Mucosa of rectum (tissue), 2 donors: ENCODE measurements at regions not wholly inside any gene's neighbourhood (a gene's known extent, or its start where the extent isn't known, plus 50 kb on each side); places are given as distances from the start of the nearest gene placed in this dataset.
"Not testable (repeated sequence)": the region's sequence is repeated elsewhere in the genome, so short reads cannot be mapped to it uniquely, and the experiment has no call there.

Source experiments
- H3K27ac ChIP-seq, 2 donors: one replicate each; pipeline ENCODE4 v1.7.0; 2013; ENCODE audit warnings: inconsistent platforms in 2 of 2, low read depth in 2 of 2, low read length in 2 of 2
- H3K27me3 ChIP-seq, 2 donors: one replicate each; pipeline ENCODE4 v1.7.0; 2013; ENCODE audit warnings: low read length in 2 of 2; ENCODE audit not compliant: control insufficient read depth in 2 of 2, insufficient read depth in 2 of 2
- H3K36me3 ChIP-seq, 2 donors: one replicate each; pipeline ENCODE4 v1.7.0; 2013; ENCODE audit warnings: low read length in 2 of 2; ENCODE audit not compliant: control insufficient read depth in 2 of 2, insufficient read depth in 2 of 2
- H3K4me1 ChIP-seq, 2 donors: one replicate each; pipeline ENCODE4 v1.7.0; 2013; ENCODE audit warnings: low read length in 2 of 2, mild to moderate bottlenecking in 1 of 2; ENCODE audit not compliant: control insufficient read depth in 2 of 2, insufficient read depth in 2 of 2
- H3K4me3 ChIP-seq, 2 donors: one replicate each; pipeline ENCODE4 v1.7.0; 2013; ENCODE audit warnings: low read length in 2 of 2
- H3K9ac ChIP-seq, 2 donors: one replicate each; pipeline ENCODE4 v1.7.0; 2013; ENCODE audit warnings: low read length in 2 of 2, low read depth in 1 of 2, mild to moderate bottlenecking in 1 of 2
- H3K9me3 ChIP-seq, 2 donors: one replicate each; pipeline ENCODE4 v1.7.0; 2013; ENCODE audit warnings: low read length in 2 of 2; ENCODE audit not compliant: control insufficient read depth in 2 of 2
- donor health status: healthy.
- donor health status: Normal muscosa, but diverticular disease.

- no peak overlapping the region for H3K9ac ChIP-seq
Observed at GRCh38 chr5:58312299-58312698, 147.6 kb downstream of the PLK2 start.

GRCh38 chr5:58311526-58311925 is 148.4 kb downstream of the PLK2 start:
- Histone ChIP-seq H3K27ac (no peak overlapping the region), H3K4me3 (no peak overlapping the region), H3K4me1 (no peaks in the 10 kb centered on the region), H3K27me3 (no peaks in the 10 kb centered on the region), H3K36me3 (no peaks in the 10 kb centered on the region), H3K9ac (no peak overlapping the region), H3K9me3 (no peaks in the 10 kb centered on the region)

More at GRCh38 chr5:58312299-58312698, 147.6 kb downstream of the PLK2 start:
- no peaks in the 10 kb centered on the region for H3K36me3 ChIP-seq
- no peaks in the 10 kb centered on the region for H3K27me3 ChIP-seq
- no peak overlapping the region for H3K4me3 ChIP-seq
- no peaks in the 10 kb centered on the region for H3K9me3 ChIP-seq
- H3K4me1 ChIP-seq = no peaks in the 10 kb centered on the region
- H3K27ac ChIP-seq = no peak overlapping the region

GRCh38 chr5:58308384-58308783 is 151.5 kb downstream of the PLK2 start:
- H3K27me3 ChIP-seq, H3K4me3 ChIP-seq, H3K4me1 ChIP-seq, H3K27ac ChIP-seq, H3K36me3 ChIP-seq, H3K9ac ChIP-seq, H3K9me3 ChIP-seq: not testable (repeated sequence)

- no peak overlapping the region for H3K9ac ChIP-seq
- no peak overlapping the region for H3K27ac ChIP-seq
- H3K4me3 ChIP-seq = no peak overlapping the region
- no peaks in the 10 kb centered on the region for H3K4me1 ChIP-seq
- H3K9me3 ChIP-seq = no peaks in the 10 kb centered on the region
- H3K36me3 ChIP-seq = no peaks in the 10 kb centered on the region
- H3K27me3 ChIP-seq = no peaks in the 10 kb centered on the region
Observed at GRCh38 chr5:58300346-58300895, 159.5 kb downstream of the PLK2 start.

GRCh38 chr5:58299256-58299655 is 160.6 kb downstream of the PLK2 start:
- Histone ChIP-seq H3K9ac (no peak overlapping the region), H3K9me3 (no peaks in the 10 kb centered on the region), H3K36me3 (no peaks in the 10 kb centered on the region), H3K27me3 (no peaks in the 10 kb centered on the region), H3K27ac (no peak overlapping the region), H3K4me3 (no peak overlapping the region), H3K4me1 (no peaks in the 10 kb centered on the region)

GRCh38 chr5:58294598-58295305 is 165.1 kb downstream of the PLK2 start:
- Histone ChIP-seq H3K9ac (no peak overlapping the region), H3K27me3 (no peaks in the 10 kb centered on the region), H3K9me3 (no peaks in the 10 kb centered on the region), H3K4me1 (no peaks in the 10 kb centered on the region), H3K4me3 (no peak overlapping the region), H3K36me3 (no peaks in the 10 kb centered on the region), H3K27ac (no peak overlapping the region)

GRCh38 chr5:58288275-58288674 is 171.6 kb downstream of the PLK2 start:
- H3K9me3 ChIP-seq, H3K4me1 ChIP-seq, H3K36me3 ChIP-seq, H3K4me3 ChIP-seq, H3K27ac ChIP-seq, H3K27me3 ChIP-seq, H3K9ac ChIP-seq: not testable (repeated sequence)

GRCh38 chr5:58286741-58287140 is 173.1 kb downstream of the PLK2 start:
- Histone ChIP-seq H3K4me3 (no peak overlapping the region), H3K27ac (no peak overlapping the region), H3K9me3 (no peaks in the 10 kb centered on the region), H3K9ac (no peak overlapping the region), H3K36me3 (no peaks in the 10 kb centered on the region), H3K27me3 (no peaks in the 10 kb centered on the region), H3K4me1 (no peaks in the 10 kb centered on the region)

GRCh38 chr5:58285900-58286299 is 174.0 kb downstream of the PLK2 start:
- Histone ChIP-seq H3K27me3 (no peaks in the 10 kb centered on the region), H3K4me3 (no peak overlapping the region), H3K36me3 (no peaks in the 10 kb centered on the region), H3K9ac (no peak overlapping the region), H3K27ac (no peak overlapping the region), H3K4me1 (no peaks in the 10 kb centered on the region), H3K9me3 (no peaks in the 10 kb centered on the region)

GRCh38 chr5:58284886-58285285 is 175.0 kb downstream of the PLK2 start:
- Histone ChIP-seq H3K4me3 (no peak overlapping the region), H3K9ac (no peak overlapping the region), H3K4me1 (no peaks in the 10 kb centered on the region), H3K9me3 (no peaks in the 10 kb centered on the region), H3K27me3 (no peaks in the 10 kb centered on the region), H3K27ac (no peak overlapping the region), H3K36me3 (no peaks in the 10 kb centered on the region)
